ENCODE measurements at regions not wholly inside any gene's neighbourhood (a gene's known extent, or its start where the extent isn't known, plus 50 kb on each side); places are given as distances from the start of the nearest gene placed in this dataset.
A peak's percentile ranks its signal among the peaks of the same experiment; 100 is the strongest.

GRCh38 chr6:148143771-148144170 is 198.9 kb upstream of the SASH1 start:
- DNase-seq = no peak

GRCh38 chr6:148144917-148145521 is 197.6 kb upstream of the SASH1 start:
- peak in 45 of 58 donors; percentile 2 to 78 (median 22) for DNase-seq

GRCh38 chr6:148146717-148147462 is 195.7 kb upstream of the SASH1 start:
- no peak for DNase-seq

GRCh38 chr6:148147463-148147830 is 195.2 kb upstream of the SASH1 start:
- no peak for DNase-seq

- DNase-seq = no peak
These were observed 190.6 kb upstream of the SASH1 start for GRCh38 chr6:148151896-148152643.

GRCh38 chr6:148154668-148155067 is 188.0 kb upstream of the SASH1 start:
- no peak for DNase-seq

- DNase-seq = no peak
These were observed 187.3 kb upstream of the SASH1 start for GRCh38 chr6:148155293-148155692.

- no peak for DNase-seq
These were observed 184.8 kb upstream of the SASH1 start for GRCh38 chr6:148157841-148158240.

- no peak for DNase-seq
These were observed 178.0 kb upstream of the SASH1 start for GRCh38 chr6:148164645-148165044.

GRCh38 chr6:148166339-148166968 is 176.2 kb upstream of the SASH1 start:
- DNase-seq = peak in 2 of 58 donors; percentile 4 to 58

GRCh38 chr6:148169706-148170105 is 172.9 kb upstream of the SASH1 start:
- no peak for DNase-seq

GRCh38 chr6:148170286-148170685 is 172.4 kb upstream of the SASH1 start:
- DNase-seq = no peak

- no peak for DNase-seq
These were observed 169.1 kb upstream of the SASH1 start for GRCh38 chr6:148173548-148173947.

GRCh38 chr6:148175550-148176188 is 167.0 kb upstream of the SASH1 start:
- DNase-seq = no peak

GRCh38 chr6:148177589-148178233 is 164.9 kb upstream of the SASH1 start:
- peak in 38 of 58 donors; percentile 1 to 79 (median 24) for DNase-seq

GRCh38 chr6:148179786-148180185 is 162.9 kb upstream of the SASH1 start:
- DNase-seq = peak in 6 of 58 donors; percentile 3 to 23 (median 9)

- no peak for DNase-seq
These were observed 160.3 kb upstream of the SASH1 start for GRCh38 chr6:148182378-148182777.

GRCh38 chr6:148183776-148184175 is 158.9 kb upstream of the SASH1 start:
- DNase-seq = no peak

GRCh38 chr6:148186916-148187315 is 155.7 kb upstream of the SASH1 start:
- no peak for DNase-seq

- no peak for DNase-seq
These were observed 150.3 kb upstream of the SASH1 start for GRCh38 chr6:148192310-148192709.

All from anterior cingulate cortex (tissue), 58 donors.